GM19035 (cell line): ENCODE measurements at regions not wholly inside any gene's neighbourhood (a gene's known extent, or its start where the extent isn't known, plus 50 kb on each side); places are given as distances from the start of the nearest gene placed in this dataset.
"Not testable (repeated sequence)": the region's sequence is repeated elsewhere in the genome, so short reads cannot be mapped to it uniquely, and the experiment has no call there.

ENCODE experiments used
- ATAC-seq: cut with Tn5 transposase; IDR thresholded peaks from one replicate; pipeline ENCODE4 v1.9.1; 2021; ENCODE audit not compliant: unreplicated experiment

DNA sequence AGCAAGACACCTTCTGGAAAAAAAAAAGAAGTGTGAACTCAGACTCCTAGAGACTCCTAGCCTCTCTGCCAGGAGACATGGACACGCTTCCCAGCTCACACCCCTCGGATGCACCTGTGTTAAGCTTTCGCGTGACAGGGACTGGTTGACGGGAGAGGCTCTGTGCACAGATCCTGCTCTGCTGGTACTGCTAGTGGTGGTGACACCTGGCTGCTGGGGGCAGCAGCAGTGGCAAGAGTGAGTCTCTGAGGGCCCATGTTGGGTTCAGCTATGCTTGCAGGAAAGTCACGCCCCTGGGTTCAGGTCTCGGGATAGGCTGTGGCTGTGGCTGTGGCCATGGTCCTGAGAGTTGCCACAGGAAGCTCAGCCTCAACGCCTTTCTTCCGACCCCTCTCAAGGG, 81.1 kb downstream of the XRCC2 start:
- ATAC-seq, result no peak

DNA sequence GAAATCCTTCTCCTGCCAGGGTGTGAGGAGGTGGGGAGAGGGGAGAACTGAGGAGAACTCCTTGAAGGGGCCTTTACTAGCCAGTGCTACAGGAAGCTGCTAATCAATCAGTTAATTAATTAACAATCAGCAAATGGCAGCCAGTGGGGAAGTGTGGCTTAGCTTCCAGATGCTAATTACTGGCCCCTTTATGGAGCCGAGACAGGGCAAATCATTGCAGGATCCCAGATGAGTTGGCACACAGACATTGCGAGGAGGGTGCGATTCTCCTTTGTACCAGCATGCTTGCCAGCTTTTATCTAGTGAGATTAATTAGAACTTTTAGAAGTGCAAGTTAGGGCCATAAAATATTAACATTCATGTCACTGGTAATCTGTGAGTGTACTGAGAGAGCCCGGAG, 84.0 kb downstream of the XRCC2 start:
- no peak for ATAC-seq

DNA sequence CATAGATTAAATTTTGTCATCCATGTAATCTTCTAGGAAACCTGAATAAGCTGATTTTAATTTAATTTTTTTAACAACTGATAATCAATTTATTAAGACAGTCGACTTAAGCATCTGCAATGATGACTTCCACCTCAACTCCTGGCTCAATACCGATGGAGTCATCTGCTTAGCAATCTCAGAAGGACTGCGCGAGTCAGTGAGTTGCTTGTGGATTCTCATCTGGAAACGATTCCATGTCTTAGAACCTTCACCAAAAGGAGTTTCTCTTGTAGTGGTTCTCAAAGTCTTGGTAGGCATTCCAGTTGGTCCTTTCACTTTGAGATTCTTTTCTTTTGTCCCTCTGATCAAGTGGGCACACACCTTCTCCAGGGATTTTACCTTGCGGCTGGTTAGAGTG, 85.5 kb downstream of the XRCC2 start:
- no peak for ATAC-seq

DNA sequence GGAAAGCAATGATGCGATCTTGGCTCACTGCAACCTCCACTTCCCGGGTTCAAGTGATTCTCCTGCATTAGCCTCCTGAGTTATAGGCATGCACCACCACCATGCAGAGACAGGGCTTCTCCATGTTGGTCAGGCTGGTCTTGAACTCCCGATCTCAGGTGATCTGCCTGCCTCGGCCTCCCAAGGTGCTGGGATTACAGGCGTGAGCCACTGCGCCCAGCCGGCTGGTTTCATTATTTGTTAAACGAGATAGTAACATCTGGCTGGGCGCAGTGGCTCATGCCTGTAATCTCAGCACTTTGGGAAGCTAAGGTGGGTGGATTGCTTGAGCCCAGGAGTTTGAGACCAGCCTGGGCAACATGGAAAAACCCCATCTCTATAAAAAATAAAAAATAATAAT, 86.1 kb downstream of the XRCC2 start:
- not testable (repeated sequence) for ATAC-seq

DNA sequence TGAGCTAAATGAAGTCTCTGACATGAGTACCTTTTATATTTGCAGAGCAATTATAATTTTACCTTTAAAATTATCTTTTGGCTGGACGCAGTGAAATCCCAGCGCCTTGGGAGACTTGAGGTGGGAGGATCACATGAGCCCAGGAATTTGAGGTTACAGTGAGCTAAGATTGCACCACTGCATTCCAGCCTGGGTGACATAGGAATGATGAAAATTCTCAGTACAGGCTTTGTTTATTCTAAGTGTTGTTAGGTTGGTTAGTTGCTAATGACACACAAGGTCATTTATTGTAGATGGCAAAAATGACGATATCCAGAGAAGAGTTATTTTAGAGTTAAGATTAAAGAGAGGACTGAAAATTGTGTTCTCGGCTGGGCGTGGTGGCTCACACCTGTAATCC, 87.6 kb downstream of the XRCC2 start:
- ATAC-seq, result no peak

DNA sequence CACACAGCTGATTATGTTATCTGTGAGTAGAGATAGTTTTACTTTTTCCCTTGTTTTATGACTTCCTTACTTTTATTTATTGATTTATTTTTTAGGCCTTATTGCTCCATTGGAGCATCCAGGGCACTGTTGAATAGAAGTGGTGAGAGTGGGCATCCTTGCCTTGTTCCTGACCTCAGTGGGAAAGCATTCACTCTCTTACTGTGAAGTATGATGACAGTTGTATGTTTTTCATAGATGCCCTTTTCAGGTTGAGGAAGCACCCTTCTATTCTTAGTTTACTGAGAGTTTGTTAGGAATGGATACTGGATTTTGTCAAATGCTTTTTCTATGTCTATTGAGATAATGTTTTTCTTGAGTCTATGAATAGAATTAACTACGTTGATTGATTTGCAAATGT, 88.6 kb downstream of the XRCC2 start:
- ATAC-seq, result no peak

DNA sequence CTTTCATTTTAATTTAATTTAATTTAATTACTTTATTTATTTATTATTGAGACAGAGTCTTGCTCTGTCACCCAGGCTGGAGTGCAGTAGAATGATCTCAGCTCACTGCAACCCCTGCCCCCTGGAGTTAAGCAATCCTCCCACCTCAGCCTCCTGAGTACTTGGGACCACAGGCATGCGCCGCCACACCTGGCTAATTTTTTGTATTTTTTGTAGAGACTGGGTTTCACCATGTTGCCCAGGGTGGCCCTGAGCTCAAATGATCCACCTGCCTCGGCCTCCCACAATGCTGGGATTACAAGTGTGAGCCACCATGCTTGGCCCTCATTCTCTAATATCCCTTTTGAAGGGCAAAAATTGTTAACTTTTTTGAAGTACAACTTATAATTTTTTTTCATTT, 92.9 kb downstream of the XRCC2 start:
- ATAC-seq, result no peak

DNA sequence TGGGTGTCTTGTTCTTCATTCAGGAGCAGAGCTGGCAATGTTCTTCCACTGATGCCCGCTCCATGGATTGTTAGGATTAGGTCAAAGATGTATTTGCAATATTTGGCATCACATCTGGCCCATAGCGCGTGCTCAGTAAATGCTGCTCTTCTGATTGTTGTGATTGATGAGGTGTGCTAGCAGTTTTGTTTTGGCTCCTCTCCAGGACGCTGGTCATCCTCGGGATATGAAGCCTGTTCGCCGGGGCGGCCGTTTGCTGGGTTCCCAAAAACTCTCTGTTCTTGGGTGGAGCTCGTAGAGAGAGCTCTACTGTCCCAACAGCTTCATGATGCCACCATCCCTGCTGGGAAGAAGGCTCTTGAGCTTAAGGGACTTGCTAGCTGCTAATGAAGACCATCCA, 96.9 kb downstream of the XRCC2 start:
- no peak for ATAC-seq

DNA sequence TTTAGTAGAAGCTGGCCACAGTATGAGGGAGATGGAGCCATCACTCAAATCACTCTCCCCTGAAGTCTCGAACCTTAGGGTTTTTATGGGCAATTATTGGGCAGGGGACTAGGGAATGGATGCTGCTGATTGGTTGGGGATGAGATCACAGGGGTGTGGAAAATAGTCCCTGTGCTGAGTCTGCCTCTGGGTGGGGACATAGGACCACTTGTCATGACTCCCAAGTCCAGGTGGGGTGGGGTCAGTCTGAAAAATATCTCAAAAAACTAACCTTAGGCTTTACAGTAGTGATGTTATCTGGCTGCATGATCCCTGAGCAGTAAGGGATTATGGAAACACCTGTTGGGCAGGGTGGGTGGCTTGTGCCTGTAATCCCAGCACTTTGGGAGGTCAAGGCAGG, 98.6 kb downstream of the XRCC2 start:
- ATAC-seq, result no peak

DNA sequence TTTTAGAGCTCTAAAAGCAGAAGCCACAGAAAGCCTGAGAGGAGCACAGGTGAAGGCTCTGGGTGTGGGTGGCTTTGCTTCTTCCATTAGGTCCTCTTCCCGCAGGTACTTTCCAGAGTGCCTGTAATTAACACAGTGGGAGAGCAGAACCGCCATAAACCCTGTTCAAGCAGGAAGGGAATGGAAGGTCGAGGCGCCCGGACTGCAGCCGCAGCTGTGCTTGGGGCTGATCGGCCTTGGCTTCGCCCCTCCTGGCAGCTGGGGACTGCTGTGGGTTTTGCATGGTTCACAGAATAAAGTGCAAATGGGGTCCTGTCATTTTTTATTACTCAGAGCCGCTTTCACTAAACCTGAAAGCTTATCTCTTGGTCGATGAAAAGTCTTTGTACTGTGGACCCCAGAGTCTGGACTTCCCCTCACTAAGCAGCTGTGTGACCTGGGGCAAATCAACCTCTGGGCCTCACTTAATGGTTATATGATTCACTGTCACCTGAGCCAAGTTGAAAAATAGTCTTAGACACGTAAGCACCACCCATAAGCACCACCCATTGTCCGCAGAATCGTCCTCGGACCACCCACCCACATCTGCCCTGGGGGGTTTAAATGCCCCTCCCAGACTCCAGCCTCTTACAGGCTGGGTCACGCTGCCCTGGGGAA, 100.9 kb downstream of the XRCC2 start:
- peak; percentile 70 for ATAC-seq

DNA sequence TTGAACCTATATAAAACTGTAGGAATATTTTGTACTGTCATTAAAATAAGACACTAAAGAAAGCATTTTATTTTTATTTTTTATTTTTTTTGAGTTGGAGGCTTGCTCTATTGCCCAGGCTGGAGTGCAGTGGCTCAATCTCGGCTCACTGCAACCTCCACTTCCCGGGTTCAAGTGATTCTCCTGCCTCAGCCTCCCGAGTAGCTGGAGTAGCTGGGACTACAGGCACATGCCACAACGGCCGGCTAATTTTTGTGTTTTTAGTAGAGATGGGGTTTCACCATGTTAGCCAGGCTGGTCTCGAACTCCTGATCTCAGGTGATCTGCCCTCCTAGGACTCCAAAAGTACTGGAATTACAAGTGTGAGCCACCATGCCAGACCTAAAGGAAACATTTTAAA, 102.8 kb downstream of the XRCC2 start:
- ATAC-seq, result not testable (repeated sequence)

DNA sequence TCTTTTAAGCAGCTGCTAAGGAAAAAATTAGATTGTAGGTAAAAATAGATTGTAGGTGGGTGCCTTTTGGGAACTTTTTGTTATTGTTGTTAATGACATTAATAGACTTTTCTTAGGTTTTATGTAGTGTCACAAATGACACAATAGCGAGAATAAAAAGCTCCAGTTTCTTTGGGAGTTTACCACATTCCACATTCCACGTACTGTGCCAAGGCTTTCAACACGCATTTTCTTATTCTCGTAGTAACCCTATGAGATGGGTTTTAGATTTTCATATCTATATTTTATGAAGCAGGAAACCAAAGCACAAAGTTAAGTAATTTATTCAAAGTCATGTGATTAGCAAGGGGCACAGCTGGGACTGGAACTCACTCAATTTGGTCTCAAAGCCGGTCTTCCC, 103.8 kb downstream of the XRCC2 start:
- no peak for ATAC-seq

DNA sequence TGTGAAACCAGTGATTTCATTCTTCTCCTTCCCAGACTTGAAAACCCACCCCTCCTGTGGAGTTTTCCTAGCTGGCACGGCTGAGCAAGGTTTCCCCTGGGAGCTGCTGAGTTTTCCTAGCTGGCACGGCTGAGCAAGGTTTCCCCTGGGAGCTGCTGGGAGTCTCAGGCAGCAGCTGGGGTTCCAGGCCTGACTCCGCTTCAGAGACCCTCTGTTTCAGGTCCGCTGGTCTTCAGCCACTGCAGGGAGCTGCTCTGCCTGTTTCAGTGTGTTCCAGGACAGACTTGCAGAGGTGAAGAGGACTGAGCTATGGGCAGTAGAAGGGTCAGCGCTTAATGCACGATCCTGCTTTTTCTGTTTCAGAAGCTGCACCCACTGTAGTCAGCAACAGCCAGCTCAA, 104.9 kb downstream of the XRCC2 start:
- ATAC-seq, result no peak

DNA sequence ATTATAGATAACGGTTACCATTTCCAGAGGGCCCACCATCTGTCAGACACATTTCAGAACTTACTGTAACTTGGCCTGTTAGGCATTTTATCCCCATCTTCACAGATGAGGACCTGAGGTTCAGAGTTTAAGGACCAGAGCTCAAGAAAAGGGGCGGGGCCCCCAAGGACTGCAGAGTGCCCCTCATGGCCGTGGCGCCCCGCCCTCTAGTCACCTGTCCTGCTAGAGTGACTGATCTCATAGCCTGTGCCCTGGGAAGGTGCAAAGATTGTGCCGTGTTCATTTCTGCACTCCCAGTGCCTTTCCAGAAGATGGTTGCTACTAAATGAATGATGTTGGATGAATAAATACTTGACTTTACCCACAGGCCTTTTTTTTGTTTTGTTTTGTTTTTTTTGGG, 107.0 kb downstream of the XRCC2 start:
- no peak for ATAC-seq

DNA sequence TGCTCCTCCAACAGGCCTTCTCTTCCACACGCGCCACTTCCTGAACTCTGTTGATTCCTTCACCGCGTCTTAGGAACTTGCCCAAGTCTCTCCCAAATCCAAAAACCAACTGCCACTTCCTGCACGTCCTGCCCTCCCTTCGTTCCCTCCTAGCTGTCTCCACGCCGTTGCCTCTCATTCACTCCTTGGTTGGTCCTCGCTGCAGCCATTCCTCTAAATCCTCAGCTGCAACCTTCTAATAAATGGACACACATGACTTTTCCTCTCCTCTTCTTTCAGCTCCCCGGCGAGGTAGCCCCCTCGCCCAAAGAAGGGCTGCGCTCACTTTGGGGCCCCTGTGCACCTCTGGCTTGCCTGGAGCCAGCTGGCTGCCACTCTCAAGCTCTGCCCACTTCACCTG, 110.2 kb downstream of the XRCC2 start:
- no peak for ATAC-seq

DNA sequence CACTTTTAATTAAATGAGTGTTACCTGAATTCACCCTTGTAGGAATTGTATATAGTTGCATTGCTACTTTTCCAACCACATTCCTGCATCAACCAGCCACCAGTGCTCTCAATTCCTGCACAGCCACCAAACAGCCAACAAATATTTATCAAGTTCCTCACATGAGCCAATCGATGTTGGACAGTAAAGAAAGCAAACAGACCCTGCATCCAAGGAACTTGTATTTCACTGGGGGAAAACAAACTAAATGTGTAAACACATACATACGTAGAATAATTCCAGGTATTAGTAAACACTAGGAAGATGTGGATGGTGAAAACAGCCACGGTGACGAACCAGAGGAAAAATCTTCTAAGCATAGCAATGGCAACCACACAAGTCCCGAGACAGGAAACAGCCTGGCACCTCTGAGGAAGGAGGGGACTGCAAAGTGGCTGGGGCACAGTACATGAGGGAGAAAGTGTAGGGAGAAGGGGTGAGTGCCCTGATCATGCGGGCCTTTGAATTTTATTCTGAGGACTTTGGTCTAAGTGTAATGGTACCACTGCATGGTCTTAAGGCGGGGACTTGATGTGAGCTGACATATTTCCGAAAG, 111.2 kb downstream of the XRCC2 start:
- no peak for ATAC-seq

DNA sequence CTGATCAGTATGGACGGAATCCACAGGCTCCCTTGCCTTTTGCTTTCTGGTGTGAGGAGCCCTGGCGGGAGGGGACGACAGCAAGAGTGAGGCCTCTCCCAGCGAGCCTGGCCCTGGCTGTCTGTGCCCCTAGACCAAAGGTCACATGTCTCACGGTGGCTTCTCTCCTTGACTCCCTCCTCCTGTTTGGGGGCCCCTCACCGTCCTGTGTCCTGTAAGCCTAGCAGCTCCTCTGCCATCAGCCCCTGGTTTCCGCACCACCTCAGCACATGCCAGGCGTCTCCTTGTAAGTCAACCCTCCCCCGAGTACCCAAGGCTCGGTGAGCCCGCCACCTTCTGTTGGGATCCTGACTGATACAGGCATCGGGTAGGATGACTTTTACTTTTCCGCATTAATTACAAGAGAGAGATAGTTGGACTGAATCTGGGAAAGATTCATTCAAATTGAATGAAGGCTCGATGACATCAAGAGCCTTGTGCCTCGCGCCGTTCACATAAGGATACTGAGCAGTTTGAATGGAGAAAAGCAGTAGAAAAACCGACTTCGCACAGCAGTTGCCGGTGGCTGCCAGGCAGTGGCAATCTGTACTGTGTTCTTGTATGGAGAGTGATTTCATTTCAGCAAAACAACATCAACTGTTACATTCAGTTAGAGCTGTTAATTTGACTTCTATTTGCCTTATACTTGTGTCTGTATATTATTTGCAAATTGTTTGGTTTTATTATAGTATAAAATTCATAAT, 119.8 kb downstream of the XRCC2 start:
- ATAC-seq, result no peak

DNA sequence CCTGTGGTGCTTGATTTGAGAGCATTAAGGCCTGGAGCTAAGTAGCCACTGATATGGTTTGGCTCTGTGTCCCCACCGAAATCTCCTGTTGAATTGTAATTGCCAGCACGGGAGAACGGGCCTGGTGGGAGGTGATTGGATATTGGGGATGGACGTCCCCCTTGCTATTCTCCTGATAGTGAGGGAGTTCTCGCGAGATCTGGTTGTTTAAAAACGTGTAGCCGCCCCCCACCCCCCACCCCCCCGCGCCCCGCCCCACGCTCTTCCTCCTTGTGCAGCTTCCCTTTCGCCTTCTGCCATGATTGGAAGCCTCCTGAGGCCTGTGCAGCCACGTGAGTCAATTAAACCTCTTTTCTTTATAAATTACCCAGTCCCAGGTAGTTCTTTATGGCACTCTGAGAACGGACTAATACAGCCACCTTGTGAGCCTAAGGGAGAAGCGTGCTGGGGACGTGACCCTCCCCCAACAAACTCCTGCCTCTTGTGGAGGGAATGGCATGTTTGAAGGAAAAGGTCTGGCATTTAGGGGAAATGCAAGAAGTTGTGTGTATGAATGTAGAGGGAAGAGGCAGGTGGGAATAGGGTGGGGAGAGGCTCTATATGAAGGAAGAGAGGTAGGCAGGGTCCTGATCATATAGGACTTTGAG, 118.0 kb upstream of the KMT2C start:
- no peak for ATAC-seq

DNA sequence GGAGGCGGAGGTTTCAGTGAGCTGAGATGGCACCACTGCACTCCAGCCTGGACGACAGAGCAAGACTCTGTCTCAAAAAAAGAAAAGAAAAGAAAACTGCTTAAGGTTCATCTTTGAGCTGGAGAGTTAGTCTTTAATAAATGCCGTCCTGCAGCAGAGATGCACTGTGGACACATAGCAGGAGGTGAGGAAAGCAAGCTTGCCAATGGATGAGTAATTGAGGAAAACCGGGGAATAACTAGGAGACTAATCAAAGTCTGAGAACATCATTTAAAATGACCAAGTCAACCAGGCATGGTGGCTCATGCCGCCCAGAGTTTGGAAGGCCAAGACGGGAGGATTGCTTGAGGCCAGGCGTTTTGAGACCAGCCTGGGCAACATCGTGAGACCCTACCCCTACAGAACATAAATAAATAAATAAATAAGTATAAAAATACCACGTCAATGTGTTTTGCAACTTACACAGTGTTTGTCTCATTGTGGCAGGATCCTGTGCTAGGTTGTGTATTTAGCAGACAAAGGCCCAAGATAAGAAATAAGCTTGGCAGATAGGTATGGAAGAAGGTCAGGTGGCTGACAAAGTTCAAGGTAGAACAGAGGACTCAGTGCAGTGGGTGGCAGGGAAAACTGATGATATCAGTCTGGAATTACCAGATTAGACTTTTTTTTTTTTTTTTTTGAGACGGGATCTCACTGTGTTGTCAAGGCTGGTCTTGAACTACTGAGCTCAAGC, 115.7 kb upstream of the KMT2C start:
- no peak for ATAC-seq

DNA sequence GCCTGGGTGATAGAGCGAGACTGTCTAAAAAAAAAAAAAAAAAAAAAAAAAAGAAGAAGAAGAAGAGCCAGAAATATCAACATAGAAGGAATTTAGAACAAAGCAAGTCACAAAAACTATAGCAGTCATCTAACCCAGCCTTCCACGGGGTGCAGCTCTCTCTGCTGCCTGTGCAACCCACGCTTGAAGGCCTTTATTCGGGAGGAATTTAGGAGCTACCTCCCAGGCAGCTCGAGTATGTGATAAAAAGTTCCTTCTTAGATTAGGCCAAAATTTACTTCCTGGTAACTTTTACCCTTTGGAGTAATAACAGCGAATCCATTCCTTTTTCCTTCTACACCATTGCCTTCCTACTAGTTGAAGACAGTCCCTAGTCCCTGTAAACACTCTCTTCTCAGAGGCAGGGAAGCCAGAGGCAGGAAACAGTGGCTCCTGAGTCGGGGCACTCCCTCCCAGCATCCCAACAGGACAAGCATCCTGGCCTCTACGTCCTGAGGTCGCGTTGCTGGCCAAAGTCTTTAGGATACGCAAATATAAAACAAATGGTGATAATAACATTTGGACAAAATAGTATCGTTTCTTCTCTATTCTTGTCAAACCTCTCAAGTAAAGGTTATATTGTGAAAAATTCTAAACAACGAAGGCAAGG, 109.3 kb upstream of the KMT2C start:
- ATAC-seq, result no peak

DNA sequence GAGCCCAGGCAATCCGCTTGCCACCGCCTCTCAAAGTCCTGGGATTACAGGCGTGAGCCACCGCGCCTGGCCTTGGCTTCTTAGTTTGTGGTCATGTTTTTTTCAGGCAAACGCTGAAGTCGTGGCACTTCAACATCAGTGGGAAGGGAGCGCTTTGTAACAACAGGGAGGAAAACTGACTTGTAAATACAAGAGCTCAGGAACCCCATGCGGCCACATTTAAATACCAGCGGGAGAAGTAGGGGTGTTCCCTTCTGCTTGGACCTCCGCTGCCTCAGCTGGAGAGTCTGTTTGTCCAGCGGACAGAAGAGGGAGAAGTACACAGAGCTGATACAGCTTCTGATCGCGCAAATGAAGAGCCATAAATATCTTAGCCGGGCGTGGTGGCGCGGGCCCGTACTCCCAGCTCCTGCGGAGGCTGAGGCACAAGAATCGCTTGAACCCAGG, 108.7 kb upstream of the KMT2C start:
- ATAC-seq, result no peak
